Heart left ventricle (tissue), 16 donors: ENCODE measurements at regions not wholly inside any gene's neighbourhood (a gene's known extent, or its start where the extent isn't known, plus 50 kb on each side); places are given as distances from the start of the nearest gene placed in this dataset.

Experiments used
- ATAC-seq, 4 donors: fragments of 200-7000 bp; cut with Tn5 transposase; one replicate each; pipeline ENCODE4 v1.9.1; 2020 to 2022; ENCODE audit warnings: moderate library complexity in 4 of 4, mild to moderate bottlenecking in 3 of 4, moderate number of reproducible peaks in 1 of 4
- DNase-seq, 5 donors: peaks; one replicate each; pipeline ENCODE4 v3.0.0-alpha.2; 2020
- H3K27ac ChIP-seq, 12 donors: fragments of 200-600 bp; sonication (generic) in 4 of 12; one replicate each; pipeline versions ENCODE4 v1.5.0 to v1.8.0; 2016 to 2022; ENCODE audit warnings: mild to moderate bottlenecking in 2 of 12
- H3K27me3 ChIP-seq, 9 donors: fragments of 200-600 bp; sonication (generic) in 2 of 9; one replicate each; pipeline versions ENCODE4 v1.5.1 to v1.8.0; 2016 to 2022; ENCODE audit warnings: mild to moderate bottlenecking in 3 of 9
- H3K36me3 ChIP-seq, 9 donors: fragments of 200-600 bp; sonication (generic) in 2 of 9; one replicate each; pipeline versions ENCODE4 v1.5.0 to v1.8.0; 2018 to 2022; ENCODE audit warnings: mild to moderate bottlenecking in 2 of 9
- H3K4me1 ChIP-seq, 12 donors: fragments of 200-600 bp; sonication (generic) in 4 of 12; one replicate each; pipeline versions ENCODE4 v1.5.0 to v1.8.0; 2016 to 2022; ENCODE audit warnings: mild to moderate bottlenecking in 3 of 12
- H3K4me3 ChIP-seq, 12 donors: fragments of 200-600 bp; sonication (generic) in 4 of 12; one replicate each; pipeline versions ENCODE4 v1.5.0 to v1.8.0; 2017 to 2022; ENCODE audit warnings: mild to moderate bottlenecking in 9 of 12, moderate library complexity in 4 of 12
- H3K9me3 ChIP-seq, 12 donors: fragments of 200-600 bp; sonication (generic) in 4 of 12; one replicate each; pipeline versions ENCODE4 v1.5.0 to v1.8.0; 2016 to 2022; ENCODE audit warnings: mild to moderate bottlenecking in 1 of 12
- CTCF ChIP-seq, 12 donors: fragments of 200-600 bp; sonication (generic) in 4 of 12; IDR thresholded peaks; one replicate each; pipeline versions ENCODE4 v1.5.0 to v1.8.0; 2018 to 2022; ENCODE audit warnings: antibody characterized with exemption in 12 of 12, mild to moderate bottlenecking in 5 of 12
- POLR2A ChIP-seq, 2 donors: fragments of 450-650 bp; IDR thresholded peaks; one replicate each; pipeline ENCODE4 v1.6.1; 2017; ENCODE audit warnings: antibody characterized with exemption in 2 of 2, mild to moderate bottlenecking in 2 of 2, moderate library complexity in 2 of 2
- WGBS, 4 donors: extraction: QIAGEN DNeasy Blood & Tissue Kit in 2 of 4; methylation state at CpG; one replicate each; pipeline versions ENCODE4 v1.1.5 to v1.1.7; 2013 to 2018; 5-methylcytosine and 5-hydroxymethylcytosine counted together
- intact Hi-C, 10 donors: fragments of 100-400 bp; cut with DNase I; formaldehyde crosslinking; loops; one replicate each; pipeline versions ENCODE4 v1.11.1 to v1.14.2; 2022
- donor health status: ischemic (EF 13 %, LVEDD 7.1; RV severe dilation, severe dysfunction).
- donor health status: healthy with polysubstance abuse.
- donor health status: DM: no; HTN: yes; CAD: no.
- donor health status: DM: no; HTN: no; CAD: no.
- donor health status: ischemic (EF 25% LVEDD 6.9; RV normal size, moderate dysfunction).
- donor health status: ischemic (EF 25% LVEDD 5.7; RV mildly dilated, moderate dysfunction).
- donor health status: healthy.
- donor health status: DM: yes; HTN: yes; CAD: no.
- donor health status: ischemic (EF 35%, LVEDD 5.7; RV mildly dilated, moderate dysfunction).
- donor health status: nonischemic (EF 11% LVEDD 7.7; RV severe dilation, severe dysfunction).
- donor health status: DM: yes; HTN: yes; CAD: no.
- donor health status: PGD.
- donor health status: ischemic (EF 29% LVEDD 5.4; RV normal size, mild dysfunction).
- donor health status: nonischemic (EF 23%, LVEDD 6.1; RV moderate dilation, normal function).

- Histone ChIP-seq H3K27me3 (no peaks in the 10 kb centered on the region), H3K9me3 (no peaks in the 10 kb centered on the region), H3K27ac (no peak overlapping the region), H3K4me1 (no peaks in the 10 kb centered on the region), H3K4me3 (no peak overlapping the region), H3K36me3 (no peaks in the 10 kb centered on the region)
- DNase-seq: no peak
- intact Hi-C loops: no loop called here
- ATAC-seq: no peak
- TF ChIP-seq POLR2A (IDR thresholded peaks at IDR 0.05): no peak
- TF ChIP-seq CTCF (IDR thresholded peaks at IDR 0.05): no peak
Observed at GRCh38 chr4:125911481-125911880, 596.7 kb downstream of the FAT4 start.

GRCh38 chr4:125917559-125917958 is 602.8 kb downstream of the FAT4 start:
- no peaks in the 10 kb centered on the region for H3K27me3 ChIP-seq
- H3K4me3 ChIP-seq: no peak overlapping the region
- H3K4me1 ChIP-seq: no peaks in the 10 kb centered on the region
- ATAC-seq (no peak), DNase-seq (no peak)
- no peak for TF ChIP-seq POLR2A (IDR thresholded peaks at IDR 0.05)
- TF ChIP-seq CTCF (IDR thresholded peaks at IDR 0.05): no peak
- no peak overlapping the region for H3K27ac ChIP-seq
- WGBS, 4 donors: 50 to 77% (median 57%) methylated on average over 1 of the region's 1 CpG
- intact Hi-C loops: no loop called here
- no peaks in the 10 kb centered on the region for H3K36me3 ChIP-seq
- H3K9me3 ChIP-seq: no peaks in the 10 kb centered on the region

- H3K4me3 ChIP-seq: no peak overlapping the region
- TF ChIP-seq CTCF (IDR thresholded peaks at IDR 0.05): no peak
- no peak for TF ChIP-seq POLR2A (IDR thresholded peaks at IDR 0.05)
- no peaks in the 10 kb centered on the region for H3K36me3 ChIP-seq
- no peaks in the 10 kb centered on the region for H3K27me3 ChIP-seq
- ATAC-seq (no peak), DNase-seq (no peak)
- intact Hi-C loops: no loop called here
- no peaks in the 10 kb centered on the region for H3K4me1 ChIP-seq
- WGBS, 4 donors: 91 to 100% (median 99%) methylated on average over 1 of the region's 1 CpG
- H3K27ac ChIP-seq: no peak overlapping the region
- H3K9me3 ChIP-seq: peaks cover 0 to 16% (median 2%) of the 10 kb centered on the region in 12 donors
Observed at GRCh38 chr4:125928652-125929051, 613.9 kb downstream of the FAT4 start.

GRCh38 chr4:125938541-125938940 is 623.8 kb downstream of the FAT4 start:
- Histone ChIP-seq H3K9me3 (peaks cover 0 to 20% (median 6%) of the 10 kb centered on the region in 12 donors), H3K36me3 (no peaks in the 10 kb centered on the region), H3K4me1 (no peaks in the 10 kb centered on the region), H3K4me3 (no peak overlapping the region), H3K27me3 (no peaks in the 10 kb centered on the region), H3K27ac (no peak overlapping the region)
- TF ChIP-seq POLR2A (IDR thresholded peaks at IDR 0.05) (no peak), CTCF (IDR thresholded peaks at IDR 0.05) (no peak)
- intact Hi-C loops: no loop called here
- ATAC-seq (no peak), DNase-seq (no peak)
